ENCODE measurements at regions not wholly inside any gene's neighbourhood (a gene's known extent, or its start where the extent isn't known, plus 50 kb on each side); places are given as distances from the start of the nearest gene placed in this dataset.

- TF ChIP-seq CTCF (IDR thresholded peaks at IDR 0.05; ENCODE audit: borderline replicate concordance, extremely low read depth, low read length, poor library complexity, severe bottlenecking) (no peak), EZH2 (IDR thresholded peaks at IDR 0.05; ENCODE audit: borderline replicate concordance, low read depth, low read length, severe bottlenecking) (no peak)
Observed at GRCh38 chr20:50332491-50332980, 141.9 kb downstream of the CEBPB start.

Measured in DND-41 (cell line).